NCI-H1092 (cell line): ENCODE measurements at regions not wholly inside any gene's neighbourhood (a gene's known extent, or its start where the extent isn't known, plus 50 kb on each side); places are given as distances from the start of the nearest gene placed in this dataset.
"Not testable (repeated sequence)": the region's sequence is repeated elsewhere in the genome, so short reads cannot be mapped to it uniquely, and the experiment has no call there.

Source experiments
- DNase-seq: peaks from one replicate; lab custom pipeline; 2025; lab: John Stamatoyannopoulos, UW

DNA sequence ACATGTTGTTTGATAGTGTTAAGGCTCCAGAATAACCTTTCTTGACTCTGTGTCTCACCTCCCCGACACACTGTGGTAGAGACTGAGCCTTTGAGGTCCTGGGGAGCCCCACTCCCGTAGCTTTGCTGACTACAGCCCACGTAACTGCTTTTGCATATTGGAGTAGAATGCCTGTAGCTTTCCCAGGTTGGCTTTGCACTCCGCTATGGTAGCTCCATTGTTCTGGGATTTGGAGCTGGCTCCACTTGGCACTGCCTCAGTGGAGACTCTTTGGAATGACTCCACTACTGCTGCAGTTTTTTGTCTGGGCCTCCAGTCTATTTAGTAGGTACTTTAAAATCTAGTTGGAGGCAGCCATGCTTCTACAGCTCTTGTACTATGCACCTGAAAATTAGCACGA lies 56.2 kb upstream of the ANXA1 start:
- no peak for DNase-seq

GRCh38 chr9:73093740-73094379 lies 57.8 kb upstream of the ANXA1 start:
- no peak for DNase-seq

- no peak for DNase-seq
Observed at GRCh38 chr9:73093016-73093739, 58.5 kb upstream of the ANXA1 start.

DNA sequence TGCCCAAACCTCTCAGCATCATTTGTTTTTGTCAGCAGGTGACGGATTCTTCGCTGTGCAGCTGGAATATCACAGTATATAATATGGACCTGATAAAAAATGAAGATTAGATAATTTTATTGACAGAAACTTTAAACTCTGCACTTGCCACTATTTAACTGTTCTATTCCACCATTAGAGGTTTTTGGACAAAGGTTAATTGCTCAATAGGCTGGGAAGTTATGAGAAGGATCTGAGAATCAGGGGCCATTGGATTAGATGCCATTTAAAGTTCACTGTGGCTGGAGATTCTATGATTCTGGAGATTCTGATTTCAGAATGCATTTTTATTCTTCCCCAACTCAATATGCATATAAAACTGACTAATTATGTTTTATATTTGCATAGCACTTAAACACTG lies 59.8 kb upstream of the ANXA1 start:
- no peak for DNase-seq

GRCh38 chr9:73090214-73090613 lies 61.5 kb upstream of the ANXA1 start:
- DNase-seq = no peak

- DNase-seq = no peak
Observed at GRCh38 chr9:73089304-73089985, 62.2 kb upstream of the ANXA1 start.

- not testable (repeated sequence) for DNase-seq
Observed at GRCh38 chr9:73087876-73088275, 63.8 kb upstream of the ANXA1 start.

DNA sequence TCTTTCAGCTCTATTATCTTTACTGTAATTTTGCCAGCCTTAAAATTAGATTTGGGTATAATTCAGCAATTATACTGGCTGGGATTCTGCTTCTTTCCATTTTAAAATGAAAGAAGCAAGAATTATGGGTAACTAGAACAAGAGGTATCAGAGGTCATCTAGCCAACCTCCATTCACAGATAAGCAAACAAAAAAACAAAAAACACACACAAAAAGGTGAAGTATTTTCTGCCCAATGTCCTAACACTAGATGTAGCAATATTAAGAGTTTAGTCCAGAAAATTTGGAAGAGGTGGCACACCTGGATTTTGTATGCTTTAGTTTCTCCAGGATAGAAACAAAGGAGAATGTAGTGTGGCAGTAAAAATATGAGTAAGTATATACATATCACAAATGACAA lies 68.1 kb upstream of the ANXA1 start:
- DNase-seq = no peak

DNA sequence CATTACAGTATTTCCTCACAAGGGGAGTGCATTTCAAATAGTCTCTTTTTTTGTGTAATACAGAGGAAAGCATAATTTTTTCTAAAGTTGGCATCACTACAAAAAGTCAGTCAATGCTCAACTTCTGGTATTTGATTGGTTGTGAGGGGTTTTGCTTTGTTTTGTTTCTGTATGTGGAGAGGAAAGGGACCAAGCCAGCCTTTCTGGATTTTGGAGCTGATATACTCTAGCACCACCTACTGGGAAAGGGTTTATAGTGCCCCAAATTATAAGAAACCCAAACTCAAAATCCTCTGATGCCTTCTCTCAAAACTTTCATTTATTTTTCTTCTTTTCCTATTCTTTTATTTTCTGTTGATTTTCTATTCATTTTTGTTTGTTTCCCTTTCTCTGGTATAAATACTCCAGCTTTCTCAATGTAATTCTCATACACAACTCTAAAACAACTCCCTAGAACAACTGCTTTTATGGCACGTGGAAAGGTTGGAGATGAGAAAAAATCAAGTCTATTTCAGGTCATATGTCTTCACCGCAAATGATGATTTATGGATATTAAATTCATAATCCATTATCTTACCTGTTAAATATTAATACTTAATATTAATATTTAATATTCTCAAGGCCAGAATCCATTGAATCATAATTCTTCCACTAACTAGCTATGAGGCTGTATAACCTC lies 69.5 kb upstream of the ANXA1 start:
- DNase-seq = peak; percentile 6

- DNase-seq = no peak
Observed at GRCh38 chr9:73080110-73080694, 71.5 kb upstream of the ANXA1 start.

DNA sequence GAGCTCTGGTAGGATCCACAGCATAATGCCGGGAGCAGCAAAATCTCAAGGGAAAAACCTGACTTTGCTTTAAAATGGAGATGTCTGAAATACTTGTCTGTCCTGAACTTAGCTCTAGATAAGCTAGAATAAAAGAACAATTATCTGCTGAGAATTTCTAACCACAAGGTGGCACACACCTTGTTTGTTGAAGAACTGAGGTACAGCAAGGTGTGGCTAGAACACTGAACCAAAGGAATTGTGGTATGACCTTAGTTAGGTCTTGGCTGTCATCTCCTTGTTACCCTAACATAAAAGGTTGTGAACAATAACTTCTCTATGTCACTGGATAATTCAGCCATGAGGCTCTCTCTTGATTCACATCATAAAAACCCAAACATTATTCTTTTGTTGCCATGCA lies 72.3 kb upstream of the ANXA1 start:
- DNase-seq = no peak

DNA sequence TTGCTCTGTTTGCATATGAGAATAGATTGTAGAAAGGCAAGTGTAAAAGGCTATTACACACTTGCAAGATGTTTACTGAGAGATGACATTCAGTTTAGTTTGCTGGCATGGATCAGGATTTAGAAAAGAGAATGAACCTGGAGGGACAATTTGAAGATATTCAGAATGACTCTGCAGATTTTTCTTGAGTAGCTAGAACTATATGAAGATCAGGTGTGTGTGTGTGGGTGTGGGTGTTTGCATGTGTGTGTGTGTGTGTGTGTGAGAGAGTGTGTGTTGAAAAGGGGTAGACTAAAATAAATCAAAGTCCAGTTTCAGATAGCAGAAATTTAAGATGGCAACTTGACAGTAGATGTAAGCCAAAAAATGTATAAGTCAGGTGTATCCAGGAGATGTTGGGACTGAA lies 74.0 kb upstream of the ANXA1 start:
- DNase-seq = no peak

DNA sequence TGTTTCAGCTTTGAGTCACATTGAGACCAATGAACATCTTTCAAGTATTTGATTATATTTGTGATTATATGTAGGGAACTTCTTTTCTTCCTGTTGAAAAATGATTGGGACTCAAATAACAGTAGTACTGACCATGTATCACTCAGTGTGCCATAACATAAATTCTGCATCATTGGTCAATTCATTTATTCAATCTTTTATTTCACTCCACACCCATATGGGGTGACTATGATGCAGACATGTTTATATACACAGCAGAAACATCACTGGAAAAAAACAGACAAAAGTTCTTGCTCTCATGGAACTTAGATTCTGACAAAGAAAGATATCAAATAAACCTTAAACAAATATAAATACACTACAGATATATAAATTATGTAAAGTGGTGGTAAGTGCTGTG lies 74.7 kb upstream of the ANXA1 start:
- no peak for DNase-seq

- DNase-seq = no peak
Observed at GRCh38 chr9:73074176-73074708, 77.4 kb upstream of the ANXA1 start.

- no peak for DNase-seq
Observed at GRCh38 chr9:73073337-73074175, 78.1 kb upstream of the ANXA1 start.

DNA sequence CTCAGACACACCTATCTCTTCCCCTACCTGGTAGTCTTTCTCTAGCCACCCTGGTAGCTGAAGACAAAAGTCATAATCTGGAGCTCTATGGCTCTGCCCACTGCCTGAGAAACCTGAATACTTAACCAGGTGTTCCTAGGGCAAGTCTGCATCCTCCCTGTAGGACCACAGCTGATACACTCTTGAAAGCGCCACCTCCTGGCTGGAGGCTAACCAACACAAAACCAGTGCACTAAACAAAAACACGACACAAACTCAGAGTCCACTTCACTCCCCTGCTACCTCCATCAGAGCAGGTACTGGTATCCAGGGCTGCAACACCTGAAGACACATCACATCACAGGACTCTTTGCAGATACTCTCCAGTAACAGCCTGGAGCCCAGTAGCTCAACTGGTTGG lies 84.6 kb upstream of the ANXA1 start:
- DNase-seq = no peak

DNA sequence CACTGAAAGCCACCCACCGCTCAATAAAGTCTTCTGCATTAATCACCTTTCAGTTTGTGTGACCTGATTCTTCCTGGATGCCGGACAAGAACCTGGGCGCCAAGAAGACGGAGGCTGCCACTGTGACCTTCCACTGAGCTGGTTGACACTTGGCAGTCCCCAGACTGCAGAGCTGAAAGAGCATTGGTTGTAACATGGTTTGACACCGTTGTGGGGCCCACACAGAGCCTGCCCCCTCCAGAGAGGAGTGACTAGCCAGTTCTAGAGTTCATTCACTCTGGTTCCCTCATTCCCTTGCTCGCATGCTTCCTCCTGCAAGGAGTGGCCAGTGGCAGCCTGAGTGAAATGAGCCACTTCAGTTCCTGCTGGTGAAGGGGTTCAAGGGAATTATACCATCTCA lies 86.2 kb upstream of the ANXA1 start:
- DNase-seq = no peak

DNA sequence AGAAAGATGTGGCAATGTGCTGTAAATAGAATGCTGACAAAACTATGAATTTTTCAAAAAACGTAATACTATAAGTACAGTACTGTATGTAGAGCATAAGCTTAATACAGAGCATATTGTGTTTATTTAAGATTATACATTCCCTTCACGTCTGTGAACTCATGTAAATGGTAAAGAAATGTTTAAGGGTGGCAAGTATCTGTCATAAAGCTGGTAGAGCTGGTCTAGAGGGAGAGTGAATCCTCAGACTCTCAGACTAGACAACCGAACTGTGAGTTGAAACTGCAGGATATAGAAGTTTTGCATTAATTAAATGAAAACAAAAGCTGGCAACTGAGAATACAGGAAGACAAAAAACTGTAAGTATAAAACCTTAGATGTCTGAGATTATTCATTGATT lies 87.3 kb upstream of the ANXA1 start:
- DNase-seq = no peak

DNA sequence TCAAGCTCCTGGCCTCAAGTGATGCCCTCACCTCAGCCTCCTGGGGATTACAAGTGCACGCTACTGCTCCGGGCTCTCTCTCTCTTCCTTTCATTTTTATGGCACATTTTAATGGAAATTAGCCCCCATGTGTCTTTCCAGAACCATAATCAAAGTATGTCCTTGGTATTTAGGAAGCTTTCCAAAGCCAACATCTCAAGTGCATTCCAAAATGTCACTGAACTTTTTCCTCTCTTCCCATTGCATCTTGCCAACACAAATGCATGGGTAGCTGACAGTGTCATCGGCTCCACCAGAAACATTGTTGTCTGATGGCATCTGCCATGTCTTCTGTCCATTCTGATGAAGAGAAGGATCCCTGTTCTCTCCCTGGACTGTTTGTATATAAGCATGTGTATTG lies 90.5 kb upstream of the ANXA1 start:
- DNase-seq = no peak

GRCh38 chr9:73059247-73059646 lies 92.4 kb upstream of the ANXA1 start:
- no peak for DNase-seq

DNA sequence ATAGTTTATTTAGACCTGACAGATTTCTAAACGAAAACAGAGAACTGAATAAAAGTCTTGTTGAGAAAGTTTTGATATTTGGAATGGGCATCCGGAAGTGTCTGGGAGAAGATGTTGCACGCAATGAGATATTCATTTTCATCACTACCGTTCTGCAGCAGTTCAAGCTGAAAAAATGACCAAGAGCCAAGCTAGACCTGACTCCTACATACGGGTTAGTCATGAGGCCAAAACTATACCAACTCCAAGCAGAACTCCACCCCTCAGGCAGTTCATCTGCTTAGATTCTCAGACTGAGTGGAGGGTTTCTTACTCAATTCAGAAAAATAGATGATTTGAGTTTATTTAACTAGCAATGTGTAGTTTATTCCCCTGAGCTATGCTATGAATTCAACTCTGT lies 95.4 kb upstream of the ANXA1 start:
- no peak for DNase-seq
